ENCODE measurements at regions not wholly inside any gene's neighbourhood (a gene's known extent, or its start where the extent isn't known, plus 50 kb on each side); places are given as distances from the start of the nearest gene placed in this dataset.

DNA sequence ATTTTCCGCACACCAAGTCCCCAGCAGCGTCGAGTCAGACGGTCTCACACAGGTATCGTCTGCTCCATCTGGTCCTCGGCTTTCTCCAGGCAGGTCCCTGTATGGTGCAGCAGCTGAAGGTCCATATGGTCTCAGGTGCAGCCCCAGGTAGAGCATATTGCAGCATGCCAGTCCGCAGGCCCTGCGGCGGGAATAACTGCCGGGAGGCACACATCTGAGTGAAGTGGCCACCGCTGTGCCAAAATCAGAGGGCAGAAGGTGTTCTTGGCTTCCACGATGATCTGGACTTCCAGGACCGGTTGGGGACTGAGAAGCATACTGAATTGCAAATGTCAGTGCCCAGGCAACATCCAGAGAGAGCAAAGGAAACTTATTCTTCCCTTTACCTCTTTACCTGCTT, 320.3 kb downstream of the RNF144A start:
- DNase-seq: no peak
- Mint-ChIP-seq H3K4me1 (ENCODE audit: low read depth) (no peaks in the 10 kb centered on the region), H3K4me3 (no peak overlapping the region), H3K36me3 (ENCODE audit: low read depth) (0 out of 2 replicates have a peak, but pooled peaks cover 3% of the 10 kb centered on the region), H3K27ac (no peak overlapping the region), H3K9me3 (peaks cover 29% of the 10 kb centered on the region), H3K27me3 (ENCODE audit: insufficient read depth) (peaks cover 2% of the 10 kb centered on the region; the same call in 1 of the 2 replicates)
- TF ChIP-seq, protein P1, sequence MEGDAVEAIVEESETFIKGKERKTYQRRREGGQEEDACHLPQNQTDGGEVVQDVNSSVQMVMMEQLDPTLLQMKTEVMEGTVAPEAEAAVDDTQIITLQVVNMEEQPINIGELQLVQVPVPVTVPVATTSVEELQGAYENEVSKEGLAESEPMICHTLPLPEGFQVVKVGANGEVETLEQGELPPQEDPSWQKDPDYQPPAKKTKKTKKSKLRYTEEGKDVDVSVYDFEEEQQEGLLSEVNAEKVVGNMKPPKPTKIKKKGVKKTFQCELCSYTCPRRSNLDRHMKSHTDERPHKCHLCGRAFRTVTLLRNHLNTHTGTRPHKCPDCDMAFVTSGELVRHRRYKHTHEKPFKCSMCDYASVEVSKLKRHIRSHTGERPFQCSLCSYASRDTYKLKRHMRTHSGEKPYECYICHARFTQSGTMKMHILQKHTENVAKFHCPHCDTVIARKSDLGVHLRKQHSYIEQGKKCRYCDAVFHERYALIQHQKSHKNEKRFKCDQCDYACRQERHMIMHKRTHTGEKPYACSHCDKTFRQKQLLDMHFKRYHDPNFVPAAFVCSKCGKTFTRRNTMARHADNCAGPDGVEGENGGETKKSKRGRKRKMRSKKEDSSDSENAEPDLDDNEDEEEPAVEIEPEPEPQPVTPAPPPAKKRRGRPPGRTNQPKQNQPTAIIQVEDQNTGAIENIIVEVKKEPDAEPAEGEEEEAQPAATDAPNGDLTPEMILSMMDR (IDR thresholded peaks at IDR 0.05): no peak

DNA sequence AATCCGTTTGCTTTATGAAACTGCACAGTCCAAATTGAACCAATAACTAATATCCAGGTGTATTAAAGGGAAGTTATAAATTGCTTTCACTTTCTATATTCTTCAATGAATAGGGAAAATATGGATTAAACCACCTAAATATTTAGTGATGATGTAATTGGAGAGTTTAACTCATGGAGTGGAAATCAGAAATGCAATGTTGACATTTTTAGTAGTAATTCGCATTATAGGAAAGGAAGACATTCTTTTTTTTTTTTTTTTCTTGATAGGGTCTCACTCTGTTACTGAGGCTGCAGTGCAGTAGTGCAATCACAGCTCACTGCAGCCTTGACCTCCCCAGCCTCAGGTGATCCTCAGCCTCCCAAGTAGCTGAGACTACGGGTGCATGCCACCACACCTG, 321.9 kb downstream of the RNF144A start:
- Mint-ChIP-seq H3K9me3 (peaks cover 21% of the 10 kb centered on the region), H3K36me3 (ENCODE audit: low read depth) (no peaks in the 10 kb centered on the region), H3K4me1 (ENCODE audit: low read depth) (no peaks in the 10 kb centered on the region), H3K27me3 (ENCODE audit: insufficient read depth) (no peaks in the 10 kb centered on the region), H3K4me3 (no peak overlapping the region), H3K27ac (no peak overlapping the region)
- DNase-seq: no peak
- TF ChIP-seq, protein P1 (IDR thresholded peaks at IDR 0.05): no peak

DNA sequence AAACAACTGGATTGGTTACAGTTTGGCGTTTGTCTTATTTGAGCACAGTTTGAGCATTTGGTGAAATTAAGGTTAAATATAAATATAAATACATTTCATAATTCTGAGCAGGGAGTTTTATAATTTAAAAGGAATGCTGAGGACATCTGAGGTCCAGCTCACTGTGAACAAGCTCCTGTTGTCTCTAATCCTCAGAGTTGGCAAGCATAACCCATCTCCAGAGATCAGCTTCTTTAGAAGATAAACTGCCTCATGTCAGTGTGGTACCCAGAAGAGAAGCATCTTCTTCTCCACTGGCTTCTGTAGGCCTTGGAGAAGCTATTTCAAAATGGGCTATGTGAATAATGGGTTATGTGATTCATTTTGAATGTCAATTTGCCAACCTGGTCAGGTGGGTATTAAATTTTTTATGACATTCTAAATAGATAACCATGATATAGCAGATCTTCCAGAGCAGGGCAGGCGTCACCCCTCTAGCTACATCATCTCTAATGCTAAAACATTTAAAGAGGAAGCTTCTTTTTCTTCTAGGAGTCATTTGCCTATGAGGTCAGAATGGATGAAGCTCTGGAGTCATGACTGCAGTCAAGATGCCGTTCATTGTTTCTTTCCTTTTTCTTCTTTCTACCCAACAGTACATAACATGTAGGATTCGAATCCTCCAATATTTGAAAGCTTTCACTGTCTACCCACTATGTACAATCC, 324.0 kb downstream of the RNF144A start:
- peaks cover 34% of the 10 kb centered on the region for H3K9me3 Mint-ChIP-seq
- no peaks in the 10 kb centered on the region for H3K27me3 Mint-ChIP-seq (ENCODE audit: insufficient read depth)
- DNase-seq: no peak
- H3K36me3 Mint-ChIP-seq (ENCODE audit: low read depth): 0 out of 2 replicates have a peak, but pooled peaks cover 4% of the 10 kb centered on the region
- H3K4me3 Mint-ChIP-seq: no peak overlapping the region
- H3K27ac Mint-ChIP-seq: no peak overlapping the region
- no peaks in the 10 kb centered on the region for H3K4me1 Mint-ChIP-seq (ENCODE audit: low read depth)
- TF ChIP-seq, protein P1 (IDR thresholded peaks at IDR 0.05): no peak

DNA sequence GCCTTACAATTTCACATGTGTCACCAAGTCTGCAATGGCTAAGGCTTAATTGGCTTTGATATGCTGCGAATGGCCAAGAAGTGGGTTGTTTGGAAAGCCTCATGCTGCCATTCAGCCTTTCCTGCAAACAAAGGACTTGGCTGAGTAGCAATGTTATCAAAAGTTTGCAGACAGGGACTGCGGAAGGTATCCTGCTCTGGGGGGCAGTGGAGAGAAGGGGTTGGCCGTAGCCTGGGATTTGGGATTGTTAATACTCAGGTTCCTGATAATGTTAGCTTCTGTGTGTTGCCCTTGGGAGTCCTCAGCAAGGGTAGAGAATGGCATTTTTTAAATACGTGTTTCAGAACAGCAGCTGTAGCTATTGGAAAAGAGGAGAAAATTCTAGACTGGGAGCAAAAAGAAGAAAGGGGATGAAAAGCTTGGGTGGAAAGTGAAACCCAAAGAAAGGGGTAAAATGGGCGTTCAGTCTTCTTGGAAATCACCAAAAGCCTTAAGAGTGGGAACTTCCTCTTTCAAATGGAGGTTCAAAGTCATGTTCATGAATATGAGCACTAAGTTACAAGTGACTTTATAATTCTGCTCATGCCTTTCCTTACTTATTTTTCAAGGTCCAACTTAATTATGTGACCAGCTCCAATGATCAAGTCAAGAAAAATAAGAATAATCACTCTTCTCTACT, 325.1 kb downstream of the RNF144A start:
- 0 out of 2 replicates have a peak, but pooled peaks cover 4% of the 10 kb centered on the region for H3K36me3 Mint-ChIP-seq (ENCODE audit: low read depth)
- TF ChIP-seq, protein P1 (IDR thresholded peaks at IDR 0.05): no peak
- peaks cover 40% of the 10 kb centered on the region for H3K9me3 Mint-ChIP-seq
- DNase-seq: no peak
- H3K27me3 Mint-ChIP-seq (ENCODE audit: insufficient read depth): no peaks in the 10 kb centered on the region
- no peak overlapping the region for H3K27ac Mint-ChIP-seq
- no peak overlapping the region for H3K4me3 Mint-ChIP-seq
- H3K4me1 Mint-ChIP-seq (ENCODE audit: low read depth): no peaks in the 10 kb centered on the region

DNA sequence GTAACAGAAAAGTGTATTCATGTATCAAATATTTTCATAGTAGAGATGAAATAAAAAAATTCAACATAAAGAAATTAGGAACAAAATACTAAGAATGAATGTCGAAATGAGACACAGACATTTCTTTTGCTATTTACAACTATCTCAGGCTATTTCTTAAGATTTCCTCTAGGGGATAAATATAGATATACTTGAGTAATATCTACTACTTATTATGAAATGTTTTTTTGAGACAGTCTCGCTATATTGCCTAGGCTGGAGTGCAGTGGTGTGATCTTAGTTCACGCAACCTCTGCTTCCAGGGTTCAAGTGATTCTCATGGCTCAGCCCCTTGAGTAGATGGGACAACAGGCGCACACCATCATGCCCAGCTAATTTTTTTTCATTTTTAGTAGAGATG, 326.1 kb downstream of the RNF144A start:
- TF ChIP-seq, protein P1 (IDR thresholded peaks at IDR 0.05): no peak
- peaks cover 38% of the 10 kb centered on the region for H3K9me3 Mint-ChIP-seq
- no peak overlapping the region for H3K27ac Mint-ChIP-seq
- H3K4me1 Mint-ChIP-seq (ENCODE audit: low read depth): no peaks in the 10 kb centered on the region
- no peak overlapping the region for H3K4me3 Mint-ChIP-seq
- 0 out of 2 replicates have a peak, but pooled peaks cover 4% of the 10 kb centered on the region for H3K36me3 Mint-ChIP-seq (ENCODE audit: low read depth)
- DNase-seq: no peak
- H3K27me3 Mint-ChIP-seq (ENCODE audit: insufficient read depth): no peaks in the 10 kb centered on the region

Data from HFFc6 (cell line).